ENCODE measurements at regions not wholly inside any gene's neighbourhood (a gene's known extent, or its start where the extent isn't known, plus 50 kb on each side); places are given as distances from the start of the nearest gene placed in this dataset.

- H3K36me3 ChIP-seq: no peaks in the 10 kb centered on the region
- no peaks in the 10 kb centered on the region; the same call in 1 of the 2 replicates for H3K4me1 ChIP-seq
- TF ChIP-seq CTCF (IDR thresholded peaks at IDR 0.05; ENCODE audit: low read depth, low read length): no peak
- no peak for DNase-seq
- H3K9me3 ChIP-seq: no peaks in the 10 kb centered on the region
- no peaks in the 10 kb centered on the region for H3K27me3 ChIP-seq
- no peak overlapping the region for H3K4me3 ChIP-seq (ENCODE audit: low read depth, low read length)
Observed at GRCh38 chr4:178554352-178554751, 1112.1 kb upstream of the AGA start.

- no peak for DNase-seq
- Histone ChIP-seq H3K36me3 (no peaks in the 10 kb centered on the region), H3K9me3 (no peaks in the 10 kb centered on the region), H3K4me1 (no peaks in the 10 kb centered on the region; the same call in 1 of the 2 replicates), H3K4me3 (ENCODE audit: low read depth, low read length) (no peak overlapping the region), H3K27me3 (no peaks in the 10 kb centered on the region)
- no peak for TF ChIP-seq CTCF (IDR thresholded peaks at IDR 0.05; ENCODE audit: low read depth, low read length)
Observed at GRCh38 chr4:178556796-178557195, 1114.6 kb upstream of the AGA start.

- no peaks in the 10 kb centered on the region for H3K4me1 ChIP-seq
- no peaks in the 10 kb centered on the region for H3K36me3 ChIP-seq
- no peaks in the 10 kb centered on the region for H3K27me3 ChIP-seq
- peak; percentile 34 for DNase-seq
- H3K9me3 ChIP-seq: no peaks in the 10 kb centered on the region
- peak; percentile 73 for TF ChIP-seq CTCF (IDR thresholded peaks at IDR 0.05; ENCODE audit: low read depth, low read length)
- H3K4me3 ChIP-seq (ENCODE audit: low read depth, low read length): no peak overlapping the region
Observed at GRCh38 chr4:178577933-178578332, 1135.7 kb upstream of the AGA start.

GRCh38 chr4:178595500-178596138 lies 1153.4 kb upstream of the AGA start:
- Histone ChIP-seq H3K4me1 (no peaks in the 10 kb centered on the region), H3K27me3 (no peaks in the 10 kb centered on the region), H3K4me3 (ENCODE audit: low read depth, low read length) (no peak overlapping the region), H3K36me3 (no peaks in the 10 kb centered on the region), H3K9me3 (peaks cover 3% of the 10 kb centered on the region; the same call in 1 of the 2 replicates)
- no peak for DNase-seq
- no peak for TF ChIP-seq CTCF (IDR thresholded peaks at IDR 0.05; ENCODE audit: low read depth, low read length)

GRCh38 chr4:178598672-178599071 lies 1156.4 kb upstream of the AGA start:
- Histone ChIP-seq H3K27me3 (no peaks in the 10 kb centered on the region), H3K36me3 (no peaks in the 10 kb centered on the region), H3K4me3 (ENCODE audit: low read depth, low read length) (no peak overlapping the region), H3K4me1 (no peaks in the 10 kb centered on the region), H3K9me3 (peaks cover 3% of the 10 kb centered on the region; the same call in 1 of the 2 replicates)
- no peak for DNase-seq
- TF ChIP-seq CTCF (IDR thresholded peaks at IDR 0.05; ENCODE audit: low read depth, low read length): no peak

GRCh38 chr4:178599521-178599920 lies 1157.3 kb upstream of the AGA start:
- Histone ChIP-seq H3K9me3 (peaks cover 3% of the 10 kb centered on the region; the same call in 1 of the 2 replicates), H3K36me3 (no peaks in the 10 kb centered on the region), H3K4me3 (ENCODE audit: low read depth, low read length) (no peak overlapping the region), H3K4me1 (no peaks in the 10 kb centered on the region), H3K27me3 (no peaks in the 10 kb centered on the region)
- DNase-seq: peak; percentile 27
- peak; percentile 77 for TF ChIP-seq CTCF (IDR thresholded peaks at IDR 0.05; ENCODE audit: low read depth, low read length)
